Thyroid gland (tissue), 4 donors: ENCODE measurements at regions not wholly inside any gene's neighbourhood (a gene's known extent, or its start where the extent isn't known, plus 50 kb on each side); places are given as distances from the start of the nearest gene placed in this dataset.

Experiments used
- DNase-seq, 2 donors: peaks; one replicate each; pipeline ENCODE4 v3.0.0-alpha.2; 2019
- H3K27ac ChIP-seq, 3 donors: fragments of 200-600 bp; sonication (generic); 1 replicate in 2 of 3; 2 replicates in 1 of 3; pipeline ENCODE4 v1.5.1; 2016 to 2019; ENCODE audit warnings: mild to moderate bottlenecking in 1 of 3, moderate library complexity in 1 of 3
- H3K27me3 ChIP-seq: fragments of 200-600 bp; sonication (generic); one replicate; pipeline ENCODE4 v1.5.1; 2019
- H3K36me3 ChIP-seq, 2 donors: fragments of 200-600 bp; sonication (generic); one replicate each; pipeline ENCODE4 v1.5.1; 2016 to 2019
- H3K4me1 ChIP-seq, 2 donors: fragments of 200-600 bp; sonication (generic); one replicate each; pipeline ENCODE4 v1.5.1; 2017 to 2019
- H3K4me3 ChIP-seq, 3 donors: fragments of 200-600 bp; sonication (generic); replicated peaks in 1 of 3; 1 replicate in 2 of 3; 2 replicates in 1 of 3; pipeline ENCODE4 v1.5.1; 2016; ENCODE audit warnings: mild to moderate bottlenecking in 1 of 3
- H3K9me3 ChIP-seq: fragments of 200-600 bp; sonication (generic); one replicate; pipeline ENCODE4 v1.5.1; 2017
- POLR2A ChIP-seq, 2 donors: fragments of 450-650 bp; IDR thresholded peaks; one replicate each; pipeline ENCODE4 v1.6.1; 2017; ENCODE audit warnings: antibody characterized with exemption in 2 of 2, mild to moderate bottlenecking in 2 of 2, moderate library complexity in 1 of 2
- WGBS, 2 donors: methylation state at CpG; one replicate each; pipeline ENCODE4 v1.1.5; 2017; 5-methylcytosine and 5-hydroxymethylcytosine counted together
- intact Hi-C: fragments of 100-400 bp; cut with DNase I; formaldehyde crosslinking; loops from one replicate; pipeline ENCODE4 v1.15.1; 2023
- TF ChIP-seq, protein P1 (sequence below), 6 experiments: fragments of 200-600 bp in 3 of 6; fragments of 450-650 bp in 3 of 6; sonication (generic) in 3 of 6; IDR thresholded peaks; one replicate each; pipeline ENCODE4 v1.5.1; 2016 to 2019; ENCODE audit warnings: antibody characterized with exemption in 6 of 6, mild to moderate bottlenecking in 2 of 6, inconsistent platforms in 1 of 6, moderate library complexity in 1 of 6

DNA sequence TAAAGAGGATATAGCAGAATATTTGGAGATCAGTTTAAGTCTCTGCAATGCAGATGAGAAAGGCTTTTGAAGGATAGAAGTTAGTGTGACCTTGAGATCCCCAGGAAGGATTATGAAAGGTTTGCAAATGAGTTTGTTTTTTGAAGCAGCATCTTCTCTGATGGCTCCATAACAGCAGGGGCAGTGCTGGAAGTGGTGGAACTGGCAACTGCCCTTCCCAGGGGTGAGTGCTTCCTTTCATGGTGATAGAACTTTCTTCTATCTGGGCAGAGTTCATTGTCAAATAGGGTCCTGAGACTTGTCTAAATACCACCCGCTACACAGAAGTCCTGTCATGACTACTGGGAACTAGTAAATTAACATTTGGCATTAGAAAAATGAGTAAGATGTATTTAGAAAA is 314.2 kb upstream of the MCTP2 start:
- no peaks in the 10 kb centered on the region for H3K36me3 ChIP-seq
- H3K9me3 ChIP-seq: no peaks in the 10 kb centered on the region
- no peaks in the 10 kb centered on the region for H3K4me1 ChIP-seq
- no peaks in the 10 kb centered on the region for H3K27me3 ChIP-seq
- TF ChIP-seq, protein P1, sequence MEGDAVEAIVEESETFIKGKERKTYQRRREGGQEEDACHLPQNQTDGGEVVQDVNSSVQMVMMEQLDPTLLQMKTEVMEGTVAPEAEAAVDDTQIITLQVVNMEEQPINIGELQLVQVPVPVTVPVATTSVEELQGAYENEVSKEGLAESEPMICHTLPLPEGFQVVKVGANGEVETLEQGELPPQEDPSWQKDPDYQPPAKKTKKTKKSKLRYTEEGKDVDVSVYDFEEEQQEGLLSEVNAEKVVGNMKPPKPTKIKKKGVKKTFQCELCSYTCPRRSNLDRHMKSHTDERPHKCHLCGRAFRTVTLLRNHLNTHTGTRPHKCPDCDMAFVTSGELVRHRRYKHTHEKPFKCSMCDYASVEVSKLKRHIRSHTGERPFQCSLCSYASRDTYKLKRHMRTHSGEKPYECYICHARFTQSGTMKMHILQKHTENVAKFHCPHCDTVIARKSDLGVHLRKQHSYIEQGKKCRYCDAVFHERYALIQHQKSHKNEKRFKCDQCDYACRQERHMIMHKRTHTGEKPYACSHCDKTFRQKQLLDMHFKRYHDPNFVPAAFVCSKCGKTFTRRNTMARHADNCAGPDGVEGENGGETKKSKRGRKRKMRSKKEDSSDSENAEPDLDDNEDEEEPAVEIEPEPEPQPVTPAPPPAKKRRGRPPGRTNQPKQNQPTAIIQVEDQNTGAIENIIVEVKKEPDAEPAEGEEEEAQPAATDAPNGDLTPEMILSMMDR (IDR thresholded peaks at IDR 0.05): no peak
- TF ChIP-seq POLR2A (IDR thresholded peaks at IDR 0.05): no peak
- no peak overlapping the region for H3K27ac ChIP-seq
- H3K4me3 ChIP-seq: no peak overlapping the region
- no peak for DNase-seq
- intact Hi-C loops: no loop called here
- WGBS, 2 donors: 97% methylated on average over 1 of the region's 1 CpG

DNA sequence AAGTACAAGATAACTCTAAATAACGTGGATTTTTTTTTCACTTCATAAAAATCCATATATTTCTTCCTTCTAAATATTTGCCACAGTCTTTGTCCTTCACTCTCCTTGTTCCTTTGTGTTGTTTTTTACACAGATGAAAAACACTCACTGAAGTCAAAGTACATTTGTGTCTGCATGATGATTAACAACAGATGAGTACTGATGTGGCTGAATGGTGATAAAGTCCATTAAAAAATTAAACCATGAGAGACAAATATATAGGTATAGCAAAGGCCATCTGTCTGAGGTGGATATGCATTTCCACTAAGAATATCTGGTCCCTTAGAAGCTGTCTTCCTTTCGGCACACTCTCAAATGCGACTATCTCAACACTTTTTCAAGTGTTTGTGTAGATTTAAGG is 317.5 kb upstream of the MCTP2 start:
- WGBS, 2 donors: 84 to 90% methylated on average over 3 of the region's 3 CpGs
- Histone ChIP-seq H3K27ac (no peak overlapping the region), H3K27me3 (no peaks in the 10 kb centered on the region), H3K4me3 (no peak overlapping the region), H3K36me3 (no peaks in the 10 kb centered on the region), H3K9me3 (no peaks in the 10 kb centered on the region), H3K4me1 (no peaks in the 10 kb centered on the region)
- no peak for TF ChIP-seq POLR2A (IDR thresholded peaks at IDR 0.05)
- TF ChIP-seq, protein P1 (IDR thresholded peaks at IDR 0.05): no peak
- no peak for DNase-seq
- intact Hi-C loops: no loop called here

DNA sequence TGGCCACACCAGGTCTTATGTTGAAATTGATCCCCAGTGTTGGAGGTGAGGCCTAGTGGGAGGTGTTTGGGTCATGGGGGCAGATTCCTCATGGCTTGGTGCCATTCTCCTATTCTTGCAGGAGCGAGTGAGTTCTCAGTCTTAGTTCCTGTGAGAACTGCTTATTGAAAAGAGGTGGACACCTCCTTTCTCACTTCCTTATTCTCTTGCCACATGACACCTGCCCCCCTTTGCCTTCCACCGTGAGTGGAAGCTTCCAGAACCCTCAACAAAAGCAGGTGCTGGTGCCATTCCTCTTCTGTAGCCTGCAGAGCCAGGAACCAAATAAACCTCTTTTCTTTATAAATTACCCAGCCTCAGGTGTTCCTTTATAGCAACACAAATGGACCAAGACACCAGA is 318.1 kb upstream of the MCTP2 start:
- no peak for DNase-seq
- 71 to 85% methylated on average over 2 of the region's 2 CpGs for WGBS, 2 donors
- TF ChIP-seq, protein P1 (IDR thresholded peaks at IDR 0.05): no peak
- no peak for TF ChIP-seq POLR2A (IDR thresholded peaks at IDR 0.05)
- Histone ChIP-seq H3K4me3 (no peak overlapping the region), H3K9me3 (no peaks in the 10 kb centered on the region), H3K27me3 (no peaks in the 10 kb centered on the region), H3K4me1 (no peaks in the 10 kb centered on the region), H3K36me3 (no peaks in the 10 kb centered on the region), H3K27ac (no peak overlapping the region)
- intact Hi-C loops: no loop called here

DNA sequence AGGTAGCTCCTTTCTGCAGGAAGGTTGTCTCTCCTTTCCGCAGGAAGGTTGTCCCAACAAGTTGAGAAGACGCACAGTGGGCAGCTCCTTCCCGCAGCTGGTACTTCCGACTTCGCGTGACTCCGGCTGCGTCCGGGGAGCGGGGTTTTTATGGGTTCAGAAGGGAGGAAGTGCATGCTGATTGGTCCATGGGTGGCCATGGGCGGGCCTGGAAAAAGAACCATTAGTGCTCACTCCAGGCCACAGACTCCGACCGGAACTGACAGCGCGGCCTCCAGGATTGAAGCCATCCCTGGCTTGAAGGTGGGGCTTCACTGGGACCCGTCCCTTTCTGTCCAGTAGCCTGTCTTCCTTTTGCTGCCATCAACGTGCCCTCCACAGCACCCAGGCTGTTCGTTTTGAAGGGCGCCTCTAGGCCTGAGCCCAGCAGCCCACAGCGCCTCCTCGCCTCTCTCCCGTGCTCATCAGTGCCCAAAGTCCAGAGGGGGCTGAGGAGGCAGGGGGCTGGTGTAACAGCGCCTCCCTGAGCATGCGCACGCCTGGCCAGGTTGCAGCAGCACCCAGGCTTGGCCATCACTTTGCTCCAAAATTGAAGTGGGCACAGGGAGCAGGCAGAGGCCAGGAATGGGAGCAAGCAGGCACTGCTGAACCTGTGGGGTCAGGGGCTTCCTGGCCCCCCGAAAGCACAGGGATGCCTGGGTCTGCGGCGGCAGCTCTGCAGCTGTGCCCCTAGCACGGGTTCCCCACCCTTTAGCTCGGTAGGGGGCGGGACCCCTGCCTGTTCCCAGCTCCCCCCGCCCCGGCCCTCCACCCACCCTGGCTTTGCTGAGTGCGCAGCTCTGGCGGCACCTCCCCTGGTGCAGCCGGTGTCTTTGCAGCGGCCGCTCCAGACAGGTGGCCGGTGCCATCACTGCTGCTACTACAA is 330.6 kb upstream of the MCTP2 start:
- WGBS, 2 donors: 94 to 97% methylated on average over 23 to 37 of the region's 39 CpGs
- intact Hi-C loops: no loop called here
- no peaks in the 10 kb centered on the region for H3K27me3 ChIP-seq

DNA sequence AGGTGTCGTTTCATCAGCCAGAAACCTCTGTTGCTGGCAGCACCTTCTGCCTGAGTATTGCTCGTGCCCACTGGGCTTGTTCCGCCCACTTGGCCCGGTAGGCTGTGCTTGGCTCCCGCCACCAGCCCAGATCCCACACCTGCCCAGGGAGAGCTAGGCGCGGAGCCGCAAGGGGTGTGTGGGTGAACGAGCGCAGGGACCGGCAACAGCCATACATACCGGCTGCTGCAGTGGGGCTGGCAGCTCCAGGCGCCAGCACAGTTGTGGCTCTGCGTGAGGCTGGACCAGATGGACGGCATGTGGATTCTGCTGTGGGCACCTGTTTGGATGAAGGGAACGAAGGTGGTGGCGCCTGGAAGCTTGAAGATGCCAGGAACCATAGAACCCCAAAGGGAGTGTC is 331.5 kb upstream of the MCTP2 start:
- H3K27ac ChIP-seq: no peak overlapping the region
- no peak overlapping the region for H3K4me3 ChIP-seq
- 88 to 89% methylated on average over 17 of the region's 17 CpGs for WGBS, 2 donors
- intact Hi-C loops: no loop called here
- H3K36me3 ChIP-seq: no peaks in the 10 kb centered on the region
- no peak for DNase-seq
- no peaks in the 10 kb centered on the region for H3K4me1 ChIP-seq
- H3K27me3 ChIP-seq: no peaks in the 10 kb centered on the region
- H3K9me3 ChIP-seq: no peaks in the 10 kb centered on the region
- no peak for TF ChIP-seq POLR2A (IDR thresholded peaks at IDR 0.05)
- TF ChIP-seq, protein P1 (IDR thresholded peaks at IDR 0.05): no peak

More for the DNA sequence above, 330.6 kb upstream of the MCTP2 start:
- Histone ChIP-seq H3K27ac (no peak overlapping the region), H3K4me1 (no peaks in the 10 kb centered on the region), H3K4me3 (no peak overlapping the region), H3K36me3 (no peaks in the 10 kb centered on the region), H3K9me3 (no peaks in the 10 kb centered on the region)
- TF ChIP-seq, protein P1 (IDR thresholded peaks at IDR 0.05): no peak
- TF ChIP-seq POLR2A (IDR thresholded peaks at IDR 0.05): no peak
- DNase-seq: no peak
